HG03442 (cell line): ENCODE measurements at regions not wholly inside any gene's neighbourhood (a gene's known extent, or its start where the extent isn't known, plus 50 kb on each side); places are given as distances from the start of the nearest gene placed in this dataset.
"Not testable (repeated sequence)": the region's sequence is repeated elsewhere in the genome, so short reads cannot be mapped to it uniquely, and the experiment has no call there.

ENCODE experiments used
- ATAC-seq: cut with Tn5 transposase; IDR thresholded peaks from one replicate; pipeline ENCODE4 v1.9.1; 2021; ENCODE audit warnings: mild to moderate bottlenecking, moderate library complexity; ENCODE audit not compliant: unreplicated experiment

DNA sequence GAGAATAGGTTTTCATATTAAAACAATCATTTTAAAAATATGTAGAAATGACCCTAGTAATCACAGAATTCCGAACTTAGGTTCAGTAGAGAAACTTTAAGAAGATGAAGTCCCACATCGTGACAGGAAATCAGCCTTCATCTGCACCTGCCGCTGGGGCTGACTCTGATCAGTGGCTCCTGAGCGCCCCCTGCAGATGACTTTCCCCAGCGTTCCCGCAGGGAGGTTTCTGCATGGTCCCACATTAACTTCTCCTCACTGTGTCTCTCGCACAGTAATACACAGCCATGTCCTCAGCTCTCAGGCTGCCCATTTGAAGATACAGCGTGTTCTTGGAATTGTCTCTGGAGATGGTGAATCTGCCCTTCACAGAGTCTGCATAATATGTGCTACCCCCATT is 1131.1 kb downstream of the TMEM121 start:
- ATAC-seq = no peak

DNA sequence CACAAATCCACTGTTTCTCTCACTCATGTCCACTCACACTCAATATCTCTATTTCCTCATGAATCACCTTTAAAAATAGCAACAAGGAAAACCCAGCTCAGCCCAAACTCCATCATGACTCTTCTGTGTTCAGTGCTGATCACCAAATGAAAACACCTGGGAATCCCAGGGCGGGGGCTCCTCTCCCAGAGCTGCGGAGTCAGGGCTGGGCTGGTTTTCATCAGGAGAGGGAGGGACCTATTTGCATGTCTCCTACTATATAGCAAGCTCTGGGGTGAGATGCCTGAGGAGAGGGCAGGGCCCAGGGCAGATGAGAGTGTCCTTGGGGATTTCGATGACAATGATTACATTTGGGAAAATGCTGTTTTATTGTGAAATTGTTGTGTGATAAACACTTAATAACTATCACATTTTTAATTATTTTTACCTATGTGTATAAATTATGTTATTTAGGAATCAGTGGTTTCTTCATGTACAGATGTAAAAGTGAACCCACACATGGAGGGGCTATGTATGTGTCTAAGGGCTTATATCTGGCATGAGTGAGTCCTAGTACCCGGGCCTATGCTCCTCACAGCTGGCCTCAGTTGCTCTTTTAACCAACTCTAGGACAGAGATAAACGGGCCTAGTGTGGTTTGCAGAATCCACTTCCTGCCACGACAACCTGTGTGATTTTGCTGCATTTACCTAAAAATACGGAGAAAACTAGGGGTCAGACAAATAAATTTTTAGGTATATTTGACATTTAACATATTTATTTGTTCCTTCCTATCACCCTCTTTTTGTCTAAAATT is 1131.9 kb downstream of the TMEM121 start:
- ATAC-seq = not testable (repeated sequence)

- ATAC-seq = peak; percentile 56
These were observed 1135.2 kb downstream of the TMEM121 start for GRCh38 chr14:106661561-106661960.

DNA sequence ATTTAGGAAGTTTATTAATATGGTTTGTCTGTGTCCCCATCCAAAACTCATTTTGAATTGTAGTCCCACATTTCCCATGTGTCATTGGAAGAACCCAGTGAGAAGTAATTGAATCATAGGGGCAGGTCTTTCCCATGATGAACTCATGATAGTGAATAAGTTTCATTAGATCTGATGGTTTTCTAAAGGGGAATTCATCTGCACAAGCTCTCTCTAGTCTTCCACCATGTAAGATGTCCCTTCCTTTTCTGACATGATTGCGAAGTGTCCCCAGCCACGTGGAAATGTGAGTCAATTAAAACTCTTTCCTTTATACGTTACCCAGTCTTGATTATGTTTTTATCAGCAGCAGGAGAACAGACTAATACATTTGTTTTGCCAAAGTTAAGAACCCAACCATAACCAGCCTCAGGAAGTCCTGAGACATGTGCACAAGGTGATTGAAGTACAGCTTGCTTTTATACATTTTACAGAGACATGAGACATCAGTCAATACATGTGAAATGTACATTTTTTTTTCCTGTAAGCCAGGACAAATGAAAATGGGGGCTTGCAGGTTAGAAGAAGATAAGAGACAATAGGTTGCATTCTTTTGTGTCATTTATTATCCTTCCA is 1136.7 kb downstream of the TMEM121 start:
- ATAC-seq = no peak

GRCh38 chr14:106663805-106664410 is 1137.5 kb downstream of the TMEM121 start:
- not testable (repeated sequence) for ATAC-seq

GRCh38 chr14:106665814-106666213 is 1139.4 kb downstream of the TMEM121 start:
- ATAC-seq = no peak

DNA sequence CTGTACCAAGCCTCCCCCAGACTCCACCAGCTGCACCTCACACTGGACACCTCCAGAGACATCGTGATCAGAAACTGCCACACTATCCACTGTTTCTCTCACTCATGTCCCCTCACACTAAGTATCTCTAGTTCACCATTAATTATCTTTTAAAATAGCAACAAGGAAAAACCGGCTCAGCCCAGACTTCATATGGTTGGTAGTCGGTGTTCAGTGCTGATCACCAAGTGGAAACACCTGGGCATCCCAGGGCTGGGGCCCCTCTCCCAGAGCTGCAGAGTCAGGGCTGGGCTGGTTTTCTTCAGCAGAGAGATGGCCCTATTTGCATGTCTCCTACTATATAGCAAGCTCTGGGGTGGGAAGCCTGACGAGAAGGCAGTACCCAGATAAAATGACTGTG is 1140.0 kb downstream of the TMEM121 start:
- no peak for ATAC-seq

- no peak for ATAC-seq
These were observed 1143.6 kb downstream of the TMEM121 start for GRCh38 chr14:106670011-106670410.

DNA sequence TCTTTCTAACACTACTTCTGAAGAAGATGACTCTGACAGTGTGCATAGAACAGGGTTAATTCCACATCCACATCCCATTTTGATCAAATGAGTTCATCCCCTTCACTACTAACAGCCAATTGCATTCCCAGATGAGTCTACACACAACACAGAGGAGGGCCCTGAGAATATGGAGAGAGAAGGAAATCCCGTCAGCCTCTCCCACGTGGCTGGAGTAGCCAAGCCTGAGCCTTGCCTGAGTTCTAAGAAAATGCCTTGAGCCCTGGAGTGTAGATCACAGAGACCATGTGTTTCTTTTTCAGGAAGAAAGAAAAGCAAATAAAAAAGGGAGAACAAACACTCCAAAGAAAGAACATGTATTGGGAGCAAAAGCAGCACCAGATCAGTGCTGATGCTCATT is 1147.7 kb downstream of the TMEM121 start:
- ATAC-seq = not testable (repeated sequence)

GRCh38 chr14:106674509-106675125 is 1148.2 kb downstream of the TMEM121 start:
- not testable (repeated sequence) for ATAC-seq

GRCh38 chr14:106675716-106676115 is 1149.3 kb downstream of the TMEM121 start:
- not testable (repeated sequence) for ATAC-seq

DNA sequence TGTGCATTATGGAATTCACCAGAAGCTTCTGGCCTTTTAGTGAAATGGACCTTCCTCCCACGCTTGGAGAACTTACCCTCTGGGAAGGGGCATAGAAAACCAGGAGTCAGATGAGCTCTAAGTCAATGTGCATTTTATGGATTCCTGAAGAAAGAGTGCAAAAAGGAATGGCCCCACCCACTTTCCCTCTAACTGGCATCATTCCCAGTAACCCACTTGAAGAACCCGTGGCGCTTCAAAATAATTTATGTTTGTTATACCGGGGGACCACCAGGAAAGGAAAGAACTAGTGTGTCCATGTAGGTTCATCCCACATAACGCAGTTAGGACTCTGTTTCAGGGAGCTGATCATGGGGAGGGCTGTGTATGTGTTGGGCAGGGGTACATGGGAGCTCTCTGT is 1153.4 kb downstream of the TMEM121 start:
- no peak for ATAC-seq

DNA sequence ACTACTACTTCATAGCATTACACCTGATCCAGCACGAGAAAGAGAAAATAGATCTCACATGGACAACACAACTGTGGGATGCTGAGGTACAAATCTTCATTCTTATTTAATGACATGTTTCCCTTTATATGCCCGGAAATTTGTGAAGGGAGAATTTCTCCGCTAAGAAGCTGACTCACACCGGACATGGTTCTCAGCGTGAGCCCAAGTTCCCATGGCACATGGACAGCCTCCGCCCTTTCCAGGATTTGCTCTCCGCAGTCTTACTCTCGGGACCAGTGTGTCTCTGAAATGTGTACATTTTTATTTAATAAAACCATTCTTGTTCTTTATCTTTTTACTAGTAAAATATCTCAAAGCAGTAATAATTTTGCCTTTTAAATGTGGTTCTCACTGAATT is 1154.8 kb downstream of the TMEM121 start:
- ATAC-seq = no peak

GRCh38 chr14:106681568-106681967 is 1155.2 kb downstream of the TMEM121 start:
- no peak for ATAC-seq

DNA sequence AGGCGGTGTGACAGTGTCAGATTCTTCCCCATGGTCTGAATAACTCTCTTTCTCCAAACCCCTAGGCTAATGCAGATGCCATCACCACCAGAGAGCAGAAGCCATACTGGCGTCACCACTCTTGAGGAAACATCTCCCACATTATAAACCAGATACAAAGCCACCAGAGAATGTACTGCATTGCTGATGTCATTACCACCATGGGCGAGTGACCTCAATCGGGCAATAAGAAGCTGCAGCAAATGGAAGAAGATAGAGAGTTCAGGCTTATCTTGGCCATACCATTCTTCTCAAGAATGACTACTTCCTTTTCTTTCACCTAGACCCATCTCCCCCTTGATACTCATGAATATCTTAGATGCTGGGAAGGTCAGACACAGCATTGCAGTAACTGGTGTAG is 1157.2 kb downstream of the TMEM121 start:
- no peak for ATAC-seq

GRCh38 chr14:106686533-106686932 is 1160.2 kb downstream of the TMEM121 start:
- no peak for ATAC-seq

DNA sequence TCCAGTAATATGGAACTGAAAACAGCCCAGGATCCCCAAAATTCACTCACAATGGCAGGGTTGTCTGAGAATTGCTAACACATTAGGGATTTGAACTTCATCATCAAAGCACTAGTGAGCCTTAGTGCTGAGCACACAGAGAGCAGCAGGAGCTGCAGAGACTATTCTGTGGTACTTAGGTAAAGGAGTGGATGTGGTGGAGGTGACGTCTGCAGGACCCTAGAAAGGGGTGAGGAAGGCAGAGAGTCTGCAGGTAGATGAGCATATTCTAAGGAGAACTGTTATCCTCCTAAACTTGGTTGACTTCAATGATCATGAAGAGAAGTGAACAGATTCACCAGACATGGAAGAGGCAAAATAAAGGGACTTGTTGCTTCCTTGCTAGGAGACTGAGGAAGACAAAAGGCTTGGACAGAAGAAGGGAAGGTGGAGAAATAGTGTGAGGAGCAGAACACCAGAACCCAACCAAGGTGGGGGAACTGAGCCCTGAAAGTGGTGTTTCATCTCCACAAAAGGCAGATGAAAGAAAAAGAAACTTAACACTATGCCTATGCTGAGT is 1164.0 kb downstream of the TMEM121 start:
- no peak for ATAC-seq

DNA sequence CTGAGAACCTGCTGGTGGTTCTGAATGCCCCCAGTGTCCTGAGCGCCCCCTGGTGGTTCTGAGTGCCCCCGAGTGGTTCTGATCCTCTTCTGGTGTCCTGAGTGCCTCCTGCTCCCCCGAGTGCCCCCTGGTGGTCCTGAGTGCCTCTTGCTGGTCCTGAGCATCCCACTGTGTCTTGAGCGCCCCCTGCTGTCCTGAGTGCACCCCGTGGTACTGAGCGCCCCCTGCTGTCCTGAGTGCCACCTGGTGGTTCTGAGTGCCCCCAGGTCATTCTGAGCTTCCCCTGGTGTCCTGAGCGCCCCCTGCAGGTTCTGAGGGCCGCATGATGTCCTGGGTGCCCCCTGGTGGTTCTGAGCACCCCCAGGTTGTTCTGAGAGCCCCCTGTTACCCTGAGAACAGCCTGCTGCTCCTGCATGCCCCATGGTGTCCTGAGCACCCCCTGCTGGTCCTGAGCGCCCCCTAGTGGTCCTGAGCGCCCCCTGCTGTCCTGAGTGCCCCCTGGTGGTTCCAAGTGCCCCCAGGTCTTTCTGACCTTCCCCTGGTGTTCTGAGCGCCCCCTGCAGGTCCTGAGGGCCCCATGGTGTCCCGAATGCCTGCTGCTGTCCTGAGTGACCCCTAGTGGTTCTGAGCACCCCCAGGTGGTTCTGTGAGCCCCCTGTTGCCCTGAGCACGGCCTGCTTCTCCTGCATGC is 1165.4 kb downstream of the TMEM121 start:
- peak; percentile 72 for ATAC-seq

DNA sequence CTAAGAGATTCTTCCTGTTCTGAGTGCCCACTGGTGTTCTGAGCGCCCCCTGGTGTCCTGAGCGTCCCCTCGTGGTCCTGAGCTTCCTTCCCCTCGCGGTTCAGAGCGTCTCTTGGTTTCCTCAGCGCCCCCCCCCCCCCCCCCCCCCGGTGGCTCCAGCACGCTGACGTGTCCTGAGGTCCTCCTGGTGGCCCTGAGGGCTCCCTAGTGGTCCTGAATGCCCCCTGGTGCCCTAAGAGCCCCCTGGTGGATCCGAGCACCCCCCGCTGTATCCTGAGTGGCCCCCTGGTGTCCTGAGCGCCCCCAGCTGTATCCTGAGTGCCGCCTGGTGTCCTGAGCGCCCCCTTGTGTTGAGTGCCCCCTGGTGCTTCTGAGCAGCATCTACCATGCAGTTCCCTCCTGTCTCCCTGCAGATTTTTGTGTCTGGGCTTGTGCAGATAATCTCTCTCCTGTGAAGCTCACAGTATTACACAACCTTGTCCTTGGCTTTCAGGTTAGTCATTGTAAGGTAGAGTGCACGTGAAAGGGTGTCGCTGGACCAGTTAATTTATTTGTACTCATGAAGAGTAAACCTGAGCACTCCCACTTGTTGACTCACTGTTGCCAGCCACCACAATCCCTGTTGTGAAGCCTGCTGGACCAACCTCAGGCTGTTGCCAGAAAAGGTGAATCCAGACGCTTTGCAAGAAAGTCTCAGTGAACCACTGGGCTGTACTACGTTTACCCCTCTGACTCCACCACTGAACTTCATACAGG is 1168.4 kb downstream of the TMEM121 start:
- ATAC-seq = no peak
